IMR-90 (cell line): ENCODE measurements at regions not wholly inside any gene's neighbourhood (a gene's known extent, or its start where the extent isn't known, plus 50 kb on each side); places are given as distances from the start of the nearest gene placed in this dataset.

ENCODE experiments used
- MAZ ChIP-seq: IDR thresholded peaks from 2 replicates; pipeline ENCODE4 v1.6.1; 2012; ENCODE audit warnings: low read depth, mild to moderate bottlenecking, low read length, improper control_type of control experiment, moderate library complexity, borderline replicate concordance
- POLR2A ChIP-seq: IDR thresholded peaks from 2 replicates; pipeline ENCODE4 v1.6.1; 2012; ENCODE audit warnings: mild to moderate bottlenecking, low read depth, low read length

- TF ChIP-seq MAZ (no peak), POLR2A (no peak)
These were observed 720.8 kb downstream of the UQCRFS1 start for GRCh38 chr19:28492201-28492600.
